Ishikawa (cell line): ENCODE measurements at regions not wholly inside any gene's neighbourhood (a gene's known extent, or its start where the extent isn't known, plus 50 kb on each side); places are given as distances from the start of the nearest gene placed in this dataset.

Source experiments
- CEBPB ChIP-seq: IDR thresholded peaks from 2 replicates; pipeline ENCODE4 v1.6.1; 2012
- EGR1 ChIP-seq: IDR thresholded peaks from 2 replicates; pipeline ENCODE4 v1.6.1; 2012
- EP300 ChIP-seq: IDR thresholded peaks from 2 replicates; pipeline ENCODE4 v1.6.1; 2012; ENCODE audit warnings: borderline replicate concordance
- FOXM1 ChIP-seq: IDR thresholded peaks from 2 replicates; pipeline ENCODE4 v1.6.1; 2012; ENCODE audit warnings: low read depth, borderline replicate concordance
- TAF1 ChIP-seq: IDR thresholded peaks from 2 replicates; pipeline ENCODE4 v1.6.1; 2012; ENCODE audit warnings: low read depth, mild to moderate bottlenecking
- YY1 ChIP-seq: IDR thresholded peaks from 2 replicates; pipeline ENCODE4 v1.6.1; 2012; ENCODE audit warnings: low read depth
- TF ChIP-seq, protein P1 (sequence below): IDR thresholded peaks from 2 replicates; pipeline ENCODE4 v1.6.1; 2012; ENCODE audit warnings: low read depth, mild to moderate bottlenecking

DNA sequence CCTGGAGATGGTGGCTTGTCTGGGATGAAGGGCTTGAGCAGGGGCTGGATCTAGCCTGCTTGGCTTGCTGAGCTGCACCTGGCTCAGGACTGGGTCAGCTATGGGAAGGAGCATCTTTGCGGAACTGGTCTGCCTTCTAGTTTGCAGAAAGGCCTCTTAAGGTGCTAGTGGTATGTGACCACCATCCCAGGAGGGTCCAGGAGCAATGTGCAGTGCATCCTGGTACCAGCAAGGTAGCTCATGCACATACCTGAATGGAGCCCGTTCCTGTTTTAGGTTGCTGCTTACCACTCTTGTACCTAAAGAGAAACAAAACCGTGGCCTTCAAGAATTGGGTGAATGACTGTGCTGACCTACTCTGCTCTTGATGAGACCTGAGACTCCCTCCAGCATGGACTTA lies 118.6 kb upstream of the PELI1 start:
- TF ChIP-seq EP300 (no peak), EGR1 (no peak), TAF1 (no peak), FOXM1 (no peak), YY1 (no peak), CEBPB (no peak)
- TF ChIP-seq, protein P1, sequence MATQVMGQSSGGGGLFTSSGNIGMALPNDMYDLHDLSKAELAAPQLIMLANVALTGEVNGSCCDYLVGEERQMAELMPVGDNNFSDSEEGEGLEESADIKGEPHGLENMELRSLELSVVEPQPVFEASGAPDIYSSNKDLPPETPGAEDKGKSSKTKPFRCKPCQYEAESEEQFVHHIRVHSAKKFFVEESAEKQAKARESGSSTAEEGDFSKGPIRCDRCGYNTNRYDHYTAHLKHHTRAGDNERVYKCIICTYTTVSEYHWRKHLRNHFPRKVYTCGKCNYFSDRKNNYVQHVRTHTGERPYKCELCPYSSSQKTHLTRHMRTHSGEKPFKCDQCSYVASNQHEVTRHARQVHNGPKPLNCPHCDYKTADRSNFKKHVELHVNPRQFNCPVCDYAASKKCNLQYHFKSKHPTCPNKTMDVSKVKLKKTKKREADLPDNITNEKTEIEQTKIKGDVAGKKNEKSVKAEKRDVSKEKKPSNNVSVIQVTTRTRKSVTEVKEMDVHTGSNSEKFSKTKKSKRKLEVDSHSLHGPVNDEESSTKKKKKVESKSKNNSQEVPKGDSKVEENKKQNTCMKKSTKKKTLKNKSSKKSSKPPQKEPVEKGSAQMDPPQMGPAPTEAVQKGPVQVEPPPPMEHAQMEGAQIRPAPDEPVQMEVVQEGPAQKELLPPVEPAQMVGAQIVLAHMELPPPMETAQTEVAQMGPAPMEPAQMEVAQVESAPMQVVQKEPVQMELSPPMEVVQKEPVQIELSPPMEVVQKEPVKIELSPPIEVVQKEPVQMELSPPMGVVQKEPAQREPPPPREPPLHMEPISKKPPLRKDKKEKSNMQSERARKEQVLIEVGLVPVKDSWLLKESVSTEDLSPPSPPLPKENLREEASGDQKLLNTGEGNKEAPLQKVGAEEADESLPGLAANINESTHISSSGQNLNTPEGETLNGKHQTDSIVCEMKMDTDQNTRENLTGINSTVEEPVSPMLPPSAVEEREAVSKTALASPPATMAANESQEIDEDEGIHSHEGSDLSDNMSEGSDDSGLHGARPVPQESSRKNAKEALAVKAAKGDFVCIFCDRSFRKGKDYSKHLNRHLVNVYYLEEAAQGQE: no peak
